HepG2 (cell line): ENCODE measurements at regions not wholly inside any gene's neighbourhood (a gene's known extent, or its start where the extent isn't known, plus 50 kb on each side); places are given as distances from the start of the nearest gene placed in this dataset.

Experiments used
- ATAC-seq: fragments of 200-7000 bp; cut with Tn5 transposase; 3 replicates; pipeline ENCODE4 v1.9.1; 2020; ENCODE audit warnings: mild to moderate bottlenecking, moderate library complexity
- BruUV-seq: library from RNA; stranded (reverse); fragments of 400-500 nt; replicated peaks from 2 replicates; lab custom pipeline; 2021; lab: Mats Ljungman, UMichigan
- CTCF ChIA-PET: fragments of 300-600 bp; formaldehyde crosslinking; extraction: SDS; loops from one replicate; lab custom pipeline; 2021; ENCODE audit warnings: low total read pairs, inconsistent platforms, low intra/inter-chr PET ratio; lab: Yijun Ruan, JAX
- POLR2A ChIA-PET: fragments of 350-600 bp; sonication (Branson Sonifier 250); formaldehyde crosslinking; loops from one replicate; lab custom pipeline; 2020; ENCODE audit warnings: antibody characterized with exemption, inconsistent platforms; lab: Yijun Ruan, JAX
- DNase-seq: peaks from one replicate; pipeline ENCODE4 v3.0.0-alpha.2; 2015; ENCODE audit warnings: low spot score
- FAIRE-seq: peaks from 3 replicates; lab custom pipeline; 2011; peaks lifted over from hg19 to GRCh38; lab: Jason Lieb, UNC
- H2AFZ ChIP-seq: one replicate; pipeline ENCODE4 v1.6.1; 2011; ENCODE audit warnings: low read length, inconsistent platforms
- H3K27ac ChIP-seq: fragments of 300-600 bp; 3 replicates; pipeline ENCODE4 v1.8.0; 2011; ENCODE audit warnings: mixed run types, mild to moderate bottlenecking, mixed read lengths, low read length, inconsistent platforms; ENCODE audit not compliant: insufficient read depth; ENCODE audit errors: extremely low read length
- H3K27me3 ChIP-seq, 2 experiments: fragments of 200-600 bp in 1 of 2; 2 replicates in 1 of 2; 3 replicates in 1 of 2; pipeline versions ENCODE4 v1.6.0 to v1.8.0; 2011; ENCODE audit warnings: low read length in 2 of 2, mild to moderate bottlenecking in 2 of 2, moderate library complexity in 2 of 2, inconsistent platforms in 1 of 2; ENCODE audit not compliant: insufficient read depth in 2 of 2, control insufficient read depth in 1 of 2
- H3K36me3 ChIP-seq, 2 experiments: fragments of 200-600 bp in 1 of 2; replicated peaks in 1 of 2; 2 replicates in 1 of 2; 3 replicates in 1 of 2; pipeline versions ENCODE4 v1.5.1 to v1.8.0; 2011; ENCODE audit warnings: low read length in 2 of 2, inconsistent platforms in 1 of 2; ENCODE audit not compliant: insufficient read depth in 2 of 2, control insufficient read depth in 1 of 2
- H3K4me1 ChIP-seq: 2 replicates; pipeline ENCODE4 v1.5.1; 2012; ENCODE audit warnings: low read length, inconsistent platforms; ENCODE audit not compliant: insufficient read depth
- H3K4me2 ChIP-seq: 2 replicates; pipeline ENCODE4 v1.6.0; 2011; ENCODE audit warnings: low read depth, low read length, inconsistent platforms
- H3K4me3 ChIP-seq, 3 experiments: fragments of 200-600 bp in 1 of 3; sonication (generic), shearing (Covaris generic) in 1 of 3; replicated peaks in 1 of 3; 2 replicates each; pipeline ENCODE4 v1.5.1; 2011 to 2016; ENCODE audit warnings: low read length in 3 of 3, inconsistent platforms in 2 of 3, low read depth in 2 of 3, mild to moderate bottlenecking in 2 of 3, control low read depth in 1 of 3, mixed read lengths in 1 of 3; ENCODE audit not compliant: insufficient read depth in 1 of 3
- H3K79me2 ChIP-seq: one replicate; pipeline ENCODE4 v1.6.1; 2011; ENCODE audit warnings: low read length, inconsistent platforms; ENCODE audit not compliant: insufficient read depth
- H3K9ac ChIP-seq: 2 replicates; pipeline ENCODE4 v1.6.0; 2011; ENCODE audit warnings: mild to moderate bottlenecking, low read depth, low read length, inconsistent platforms; ENCODE audit not compliant: insufficient read depth
- H3K9me3 ChIP-seq: 2 replicates; pipeline ENCODE4 v1.5.1; 2012; ENCODE audit warnings: mild to moderate bottlenecking, low read length
- H4K20me1 ChIP-seq: 2 replicates; pipeline ENCODE4 v1.6.0; 2011; ENCODE audit warnings: inconsistent platforms, mild to moderate bottlenecking, low read length, moderate library complexity; ENCODE audit not compliant: insufficient read depth
- ARID2 ChIP-seq: sonication (generic); formaldehyde crosslinking; IDR thresholded peaks from 2 replicates; pipeline ENCODE4 v1.8.1; 2022; ENCODE audit warnings: mild to moderate bottlenecking, missing genetic modification reagents, borderline replicate concordance
- CBX5 ChIP-seq: sonication (generic); formaldehyde crosslinking; IDR thresholded peaks from 2 replicates; pipeline ENCODE4 v1.4.0; 2020; ENCODE audit warnings: missing genetic modification reagents, borderline replicate concordance
- CREB1 ChIP-seq, 2 experiments: fragments of 450-650 bp in 1 of 2; IDR thresholded peaks; 2 replicates each; pipeline ENCODE4 v1.6.1; 2016 to 2017; ENCODE audit warnings: control low read depth in 1 of 2, mild to moderate bottlenecking in 1 of 2, missing compliant biosample characterization in 1 of 2, missing genetic modification characterization in 1 of 2
- KDM6A ChIP-seq: IDR thresholded peaks from 2 replicates; pipeline ENCODE4 v1.6.1; 2016; ENCODE audit warnings: low read depth
- NCOA1 ChIP-seq: sonication (generic); formaldehyde crosslinking; IDR thresholded peaks from 2 replicates; pipeline ENCODE4 v1.9.0; 2021; ENCODE audit warnings: missing genetic modification reagents
- NCOR1 ChIP-seq: fragments of 200-600 bp; sonication (generic); IDR thresholded peaks from 2 replicates; pipeline ENCODE4 v1.7.0; 2017; ENCODE audit warnings: antibody characterized with exemption, low read length, borderline replicate concordance
- NFE2L1 ChIP-seq: sonication (generic); formaldehyde crosslinking; IDR thresholded peaks from 2 replicates; pipeline ENCODE4 v1.4.0; 2020; ENCODE audit warnings: missing genetic modification reagents, mild to moderate bottlenecking, borderline replicate concordance
- PAF1 ChIP-seq: IDR thresholded peaks from 2 replicates; pipeline ENCODE4 v1.6.1; 2016; ENCODE audit warnings: missing genetic modification reagents, missing compliant biosample characterization
- PITX1 ChIP-seq: sonication (generic); formaldehyde crosslinking; IDR thresholded peaks from 2 replicates; pipeline ENCODE4 v1.5.1; 2020; ENCODE audit warnings: mild to moderate bottlenecking, missing genetic modification reagents
- PLRG1 ChIP-seq: fragments of 450-650 bp; conservative IDR thresholded peaks from 2 replicates; pipeline ENCODE4 v1.6.1; 2016
- SIN3B ChIP-seq: fragments of 150-350 bp; IDR thresholded peaks from 2 replicates; pipeline ENCODE4 v1.6.1; 2014; ENCODE audit warnings: low read length
- SRSF1 ChIP-seq: fragments of 200-400 bp; formaldehyde crosslinking; optimal IDR thresholded peaks from 2 replicates; pipeline ENCODE3; 2017; ENCODE audit warnings: mild to moderate bottlenecking, low read depth, low read length, moderate library complexity
- XRCC5 ChIP-seq: fragments of 200-400 bp; formaldehyde crosslinking; optimal IDR thresholded peaks from 2 replicates; pipeline ENCODE3; 2017; ENCODE audit warnings: mild to moderate bottlenecking, low read length
- ZBTB3 ChIP-seq: sonication (generic); formaldehyde crosslinking; IDR thresholded peaks from 2 replicates; pipeline ENCODE4 v1.4.0; 2020; ENCODE audit warnings: low read depth, mild to moderate bottlenecking, moderate library complexity, missing genetic modification reagents, borderline replicate concordance
- ZNF138 ChIP-seq: sonication (generic); formaldehyde crosslinking; IDR thresholded peaks from 2 replicates; pipeline ENCODE4 v1.5.0; 2020; ENCODE audit warnings: mild to moderate bottlenecking, low read depth, missing genetic modification reagents
- ZNF501 ChIP-seq: sonication (generic); formaldehyde crosslinking; IDR thresholded peaks from 2 replicates; pipeline ENCODE4 v1.5.1; 2020; ENCODE audit warnings: mild to moderate bottlenecking, moderate library complexity, missing genetic modification reagents
- ZNF513 ChIP-seq: sonication (generic); formaldehyde crosslinking; conservative IDR thresholded peaks from 2 replicates; pipeline ENCODE4 v1.5.0; 2020; ENCODE audit warnings: missing genetic modification reagents
- ZNF644 ChIP-seq: IDR thresholded peaks from 2 replicates; pipeline ENCODE4 v1.6.1; 2016; ENCODE audit warnings: low read depth
- ZNF766 ChIP-seq: sonication (generic); formaldehyde crosslinking; IDR thresholded peaks from 2 replicates; pipeline ENCODE4 v1.5.0; 2020; ENCODE audit warnings: missing genetic modification reagents, borderline replicate concordance
- WGBS: methylation state at CpG from one replicate; pipeline ENCODE4 v1.1.6; 2017; ENCODE audit warnings: low lambda C conversion rate; 5-methylcytosine and 5-hydroxymethylcytosine counted together
- in situ Hi-C: cut with HindIII; loops from 2 replicates; pipeline ENCODE4 v1.10.0; 2017; ENCODE audit warnings: low pct_unique_long_range_greater_than_20kb; ENCODE audit not compliant: extremely low pct_ligation_motif_present
- intact Hi-C: fragments of 100-400 bp; cut with micrococcal nuclease; formaldehyde crosslinking; loops from one replicate; pipeline ENCODE4 v1.10.0; 2022; ENCODE audit not compliant: unreplicated experiment
- TF ChIP-seq, protein P1 (sequence below): sonication (generic); formaldehyde crosslinking; IDR thresholded peaks from 2 replicates; pipeline ENCODE4 v1.5.1; 2020; ENCODE audit warnings: mild to moderate bottlenecking, missing genetic modification reagents, moderate library complexity

DNA sequence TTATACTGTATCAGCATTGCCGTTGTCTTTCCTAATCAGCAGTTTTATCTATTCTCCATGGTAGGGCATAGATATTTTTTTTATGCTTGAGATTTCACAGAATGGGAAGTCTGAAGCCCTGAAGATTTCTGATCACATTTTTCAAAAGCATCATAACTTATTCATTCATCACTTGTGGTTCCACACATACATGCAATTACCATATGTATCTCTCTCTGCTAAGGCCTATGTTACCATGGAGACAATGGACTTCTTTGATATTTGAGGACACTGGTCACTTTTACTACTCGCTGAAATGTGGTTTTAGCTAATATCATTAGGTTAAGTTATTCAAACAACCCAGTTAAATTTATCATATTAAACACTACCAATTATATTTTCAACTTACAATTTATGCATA, 1827.0 kb downstream of the MRPL39 start:
- in situ Hi-C loops = no loop called here

More for the DNA sequence above, 1827.0 kb downstream of the MRPL39 start:
- CTCF ChIA-PET = no interaction called here
- intact Hi-C loops = no loop called here
- H3K4me1 ChIP-seq = no peaks in the 10 kb centered on the region
- peaks cover 56% of the 10 kb centered on the region for H3K9me3 ChIP-seq
- no peak overlapping the region for H3K27ac ChIP-seq
- no peaks in the 10 kb centered on the region for H3K36me3 ChIP-seq
- no peak overlapping the region for H3K4me3 ChIP-seq
- ATAC-seq (no peak), FAIRE-seq (no peak), DNase-seq (no peak)
- H3K27me3 ChIP-seq = no peaks in the 10 kb centered on the region
- 0% methylated on average over 2 of the region's 2 CpGs for WGBS
- no peak overlapping the region for H3K4me2 ChIP-seq
- no TSS peak for BruUV-seq
- H3K79me2 ChIP-seq = no peaks in the 10 kb centered on the region
- TF ChIP-seq ZNF513 (CRISPR knock-in tag) (no peak), ZNF138 (CRISPR knock-in tag) (no peak), ZNF501 (CRISPR knock-in tag) (no peak), PITX1 (CRISPR knock-in tag) (no peak), ZBTB3 (CRISPR knock-in tag) (no peak), PAF1 (CRISPR knock-in tag) (no peak), XRCC5 (no peak), NFE2L1 (CRISPR knock-in tag) (no peak), KDM6A (CRISPR knock-in tag) (no peak), PLRG1 (no peak), SIN3B (no peak), ZNF644 (CRISPR knock-in tag) (no peak), ARID2 (CRISPR knock-in tag) (no peak), ZNF766 (no peak), CREB1 (IDR thresholded peaks at IDR 0.05) (no peak), CREB1 (CRISPR knock-in tag; IDR thresholded peaks at IDR 0.05) (no peak), CBX5 (CRISPR knock-in tag) (no peak), NCOR1 (no peak), NCOA1 (CRISPR knock-in tag) (no peak), SRSF1 (no peak)
- TF ChIP-seq, protein P1, sequence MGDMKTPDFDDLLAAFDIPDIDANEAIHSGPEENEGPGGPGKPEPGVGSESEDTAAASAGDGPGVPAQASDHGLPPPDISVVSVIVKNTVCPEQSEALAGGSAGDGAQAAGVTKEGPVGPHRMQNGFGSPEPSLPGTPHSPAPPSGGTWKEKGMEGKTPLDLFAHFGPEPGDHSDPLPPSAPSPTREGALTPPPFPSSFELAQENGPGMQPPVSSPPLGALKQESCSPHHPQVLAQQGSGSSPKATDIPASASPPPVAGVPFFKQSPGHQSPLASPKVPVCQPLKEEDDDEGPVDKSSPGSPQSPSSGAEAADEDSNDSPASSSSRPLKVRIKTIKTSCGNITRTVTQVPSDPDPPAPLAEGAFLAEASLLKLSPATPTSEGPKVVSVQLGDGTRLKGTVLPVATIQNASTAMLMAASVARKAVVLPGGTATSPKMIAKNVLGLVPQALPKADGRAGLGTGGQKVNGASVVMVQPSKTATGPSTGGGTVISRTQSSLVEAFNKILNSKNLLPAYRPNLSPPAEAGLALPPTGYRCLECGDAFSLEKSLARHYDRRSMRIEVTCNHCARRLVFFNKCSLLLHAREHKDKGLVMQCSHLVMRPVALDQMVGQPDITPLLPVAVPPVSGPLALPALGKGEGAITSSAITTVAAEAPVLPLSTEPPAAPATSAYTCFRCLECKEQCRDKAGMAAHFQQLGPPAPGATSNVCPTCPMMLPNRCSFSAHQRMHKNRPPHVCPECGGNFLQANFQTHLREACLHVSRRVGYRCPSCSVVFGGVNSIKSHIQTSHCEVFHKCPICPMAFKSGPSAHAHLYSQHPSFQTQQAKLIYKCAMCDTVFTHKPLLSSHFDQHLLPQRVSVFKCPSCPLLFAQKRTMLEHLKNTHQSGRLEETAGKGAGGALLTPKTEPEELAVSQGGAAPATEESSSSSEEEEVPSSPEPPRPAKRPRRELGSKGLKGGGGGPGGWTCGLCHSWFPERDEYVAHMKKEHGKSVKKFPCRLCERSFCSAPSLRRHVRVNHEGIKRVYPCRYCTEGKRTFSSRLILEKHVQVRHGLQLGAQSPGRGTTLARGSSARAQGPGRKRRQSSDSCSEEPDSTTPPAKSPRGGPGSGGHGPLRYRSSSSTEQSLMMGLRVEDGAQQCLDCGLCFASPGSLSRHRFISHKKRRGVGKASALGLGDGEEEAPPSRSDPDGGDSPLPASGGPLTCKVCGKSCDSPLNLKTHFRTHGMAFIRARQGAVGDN (CRISPR knock-in tag) = no peak
- H4K20me1 ChIP-seq = no peaks in the 10 kb centered on the region
- POLR2A ChIA-PET = no interaction called here
- no peak overlapping the region for H2AFZ ChIP-seq
- H3K9ac ChIP-seq = no peak overlapping the region
